ENCODE measurements at regions not wholly inside any gene's neighbourhood (a gene's known extent, or its start where the extent isn't known, plus 50 kb on each side); places are given as distances from the start of the nearest gene placed in this dataset.

GRCh38 chr15:29333261-29333660 lies 63.6 kb upstream of the NSMCE3 start:
- Histone ChIP-seq H3K9me3 (ENCODE audit: control insufficient read depth in 4 of 4, low read length in 3 of 4) (no peaks in the 10 kb centered on the region), H3K36me3 (ENCODE audit: control insufficient read depth in 4 of 4, insufficient read depth in 3 of 4, low read depth in 1 of 4, low read length in 3 of 4) (no peaks in the 10 kb centered on the region), H3K4me1 (ENCODE audit: control insufficient read depth in 4 of 4, insufficient read depth in 4 of 4, low read length in 3 of 4) (no peaks in the 10 kb centered on the region), H3K27me3 (ENCODE audit: control insufficient read depth in 4 of 4, insufficient read depth in 4 of 4, low read length in 3 of 4) (no peaks in the 10 kb centered on the region), H3K9ac (ENCODE audit: low read depth in 1 of 2, low read length in 2 of 2) (no peak overlapping the region), H3K27ac (ENCODE audit: low read depth in 1 of 2, low read length in 2 of 2) (no peak overlapping the region), H3K4me3 (ENCODE audit: low read depth in 1 of 3, low read length in 3 of 3) (no peak overlapping the region)
- WGBS = 84% methylated on average over 6 of the region's 6 CpGs
- DNase-seq (ENCODE audit: low spot score) = no peak
- no peak for TF ChIP-seq FOXA1 (IDR thresholded peaks at IDR 0.05)
- TF ChIP-seq REST (IDR thresholded peaks at IDR 0.05) = no peak
- no peak for TF ChIP-seq EGR1 (IDR thresholded peaks at IDR 0.05; ENCODE audit: low read depth in 2 of 2)
- TF ChIP-seq GABPA (IDR thresholded peaks at IDR 0.05 in 1 of 2, conservative IDR thresholded peaks at IDR 0.05 in 1 of 2) = no peak
- no peak for TF ChIP-seq NR2F2 (IDR thresholded peaks at IDR 0.05)
- TF ChIP-seq, protein P1, sequence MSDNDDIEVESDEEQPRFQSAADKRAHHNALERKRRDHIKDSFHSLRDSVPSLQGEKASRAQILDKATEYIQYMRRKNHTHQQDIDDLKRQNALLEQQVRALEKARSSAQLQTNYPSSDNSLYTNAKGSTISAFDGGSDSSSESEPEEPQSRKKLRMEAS (IDR thresholded peaks at IDR 0.05) = no peak
- no peak for TF ChIP-seq RAD21 (IDR thresholded peaks at IDR 0.05)
- TF ChIP-seq ATF3 (IDR thresholded peaks at IDR 0.05) = no peak
- no peak for TF ChIP-seq JUND (IDR thresholded peaks at IDR 0.05)
- no peak for TF ChIP-seq HNF4G (IDR thresholded peaks at IDR 0.05)
- TF ChIP-seq HNF4A (conservative IDR thresholded peaks at IDR 0.05) = no peak
- TF ChIP-seq SP1 (IDR thresholded peaks at IDR 0.05) = no peak
- TF ChIP-seq, protein P2, sequence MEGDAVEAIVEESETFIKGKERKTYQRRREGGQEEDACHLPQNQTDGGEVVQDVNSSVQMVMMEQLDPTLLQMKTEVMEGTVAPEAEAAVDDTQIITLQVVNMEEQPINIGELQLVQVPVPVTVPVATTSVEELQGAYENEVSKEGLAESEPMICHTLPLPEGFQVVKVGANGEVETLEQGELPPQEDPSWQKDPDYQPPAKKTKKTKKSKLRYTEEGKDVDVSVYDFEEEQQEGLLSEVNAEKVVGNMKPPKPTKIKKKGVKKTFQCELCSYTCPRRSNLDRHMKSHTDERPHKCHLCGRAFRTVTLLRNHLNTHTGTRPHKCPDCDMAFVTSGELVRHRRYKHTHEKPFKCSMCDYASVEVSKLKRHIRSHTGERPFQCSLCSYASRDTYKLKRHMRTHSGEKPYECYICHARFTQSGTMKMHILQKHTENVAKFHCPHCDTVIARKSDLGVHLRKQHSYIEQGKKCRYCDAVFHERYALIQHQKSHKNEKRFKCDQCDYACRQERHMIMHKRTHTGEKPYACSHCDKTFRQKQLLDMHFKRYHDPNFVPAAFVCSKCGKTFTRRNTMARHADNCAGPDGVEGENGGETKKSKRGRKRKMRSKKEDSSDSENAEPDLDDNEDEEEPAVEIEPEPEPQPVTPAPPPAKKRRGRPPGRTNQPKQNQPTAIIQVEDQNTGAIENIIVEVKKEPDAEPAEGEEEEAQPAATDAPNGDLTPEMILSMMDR (IDR thresholded peaks at IDR 0.05; ENCODE audit: low read depth, low read length, missing input control) = no peak
- TF ChIP-seq FOXA2 (IDR thresholded peaks at IDR 0.05) = no peak
- TF ChIP-seq ZBTB33 (IDR thresholded peaks at IDR 0.05) = no peak
- no peak for TF ChIP-seq RXRA (IDR thresholded peaks at IDR 0.05)
- no peak for TF ChIP-seq TAF1 (conservative IDR thresholded peaks at IDR 0.05)
- no peak for TF ChIP-seq YY1 (IDR thresholded peaks at IDR 0.05)

All from liver (tissue), 8 donors.